ENCODE measurements at regions not wholly inside any gene's neighbourhood (a gene's known extent, or its start where the extent isn't known, plus 50 kb on each side); places are given as distances from the start of the nearest gene placed in this dataset.

- no peak for DNase-seq (ENCODE audit: low read depth)
These were observed 571.4 kb upstream of the FAT3 start for GRCh38 chr11:91653079-91653754.

- DNase-seq (ENCODE audit: low read depth): no peak
These were observed 573.8 kb upstream of the FAT3 start for GRCh38 chr11:91650802-91651201.

GRCh38 chr11:91641153-91641552 is 583.5 kb upstream of the FAT3 start:
- no peak for DNase-seq (ENCODE audit: low read depth)

- no peak for DNase-seq (ENCODE audit: low read depth)
These were observed 585.3 kb upstream of the FAT3 start for GRCh38 chr11:91639359-91639758.

- no peak for DNase-seq (ENCODE audit: low read depth)
These were observed 593.5 kb upstream of the FAT3 start for GRCh38 chr11:91630916-91631673.

GRCh38 chr11:91625495-91625894 is 599.1 kb upstream of the FAT3 start:
- DNase-seq (ENCODE audit: low read depth): no peak

GRCh38 chr11:91624021-91624420 is 600.6 kb upstream of the FAT3 start:
- no peak for DNase-seq (ENCODE audit: low read depth)

- DNase-seq (ENCODE audit: low read depth): no peak
These were observed 615.9 kb upstream of the FAT3 start for GRCh38 chr11:91608677-91609076.

- DNase-seq (ENCODE audit: low read depth): no peak
These were observed 628.5 kb upstream of the FAT3 start for GRCh38 chr11:91596111-91596510.

- DNase-seq (ENCODE audit: low read depth): no peak
These were observed 633.6 kb upstream of the FAT3 start for GRCh38 chr11:91591021-91591420.

GRCh38 chr11:91587131-91587530 is 637.5 kb upstream of the FAT3 start:
- DNase-seq (ENCODE audit: low read depth): no peak

- DNase-seq (ENCODE audit: low read depth): no peak
These were observed 639.4 kb upstream of the FAT3 start for GRCh38 chr11:91585035-91585801.

GRCh38 chr11:91563176-91563575 is 661.4 kb upstream of the FAT3 start:
- DNase-seq (ENCODE audit: low read depth): no peak

- no peak for DNase-seq (ENCODE audit: low read depth)
These were observed 664.2 kb upstream of the FAT3 start for GRCh38 chr11:91560434-91560833.

GRCh38 chr11:91538065-91538464 is 686.6 kb upstream of the FAT3 start:
- DNase-seq (ENCODE audit: low read depth): no peak

- DNase-seq (ENCODE audit: low read depth): no peak
These were observed 688.3 kb upstream of the FAT3 start for GRCh38 chr11:91536366-91536765.

- no peak for DNase-seq (ENCODE audit: low read depth)
These were observed 695.7 kb upstream of the FAT3 start for GRCh38 chr11:91528965-91529364.

- DNase-seq (ENCODE audit: low read depth): no peak
These were observed 697.1 kb upstream of the FAT3 start for GRCh38 chr11:91527380-91528030.

- DNase-seq (ENCODE audit: low read depth): no peak
These were observed 710.9 kb upstream of the FAT3 start for GRCh38 chr11:91513734-91514133.

GRCh38 chr11:91497847-91498246 is 726.8 kb upstream of the FAT3 start:
- DNase-seq (ENCODE audit: low read depth): no peak

- DNase-seq (ENCODE audit: low read depth): no peak
These were observed 728.8 kb upstream of the FAT3 start for GRCh38 chr11:91495837-91496236.

GRCh38 chr11:91489989-91490388 is 734.6 kb upstream of the FAT3 start:
- no peak for DNase-seq (ENCODE audit: low read depth)

Measured in activated T-cell treated with anti-CD3 and anti-CD28 coated beads for 48 hours (primary cell).